Ascending aorta (tissue), 2 donors: ENCODE measurements at regions not wholly inside any gene's neighbourhood (a gene's known extent, or its start where the extent isn't known, plus 50 kb on each side); places are given as distances from the start of the nearest gene placed in this dataset.

ENCODE experiments used
- DNase-seq, 2 donors: peaks; one replicate each; pipeline ENCODE4 v3.0.0-alpha.2; 2019; ENCODE audit warnings: low spot score in 2 of 2
- H3K27ac ChIP-seq, 2 donors: fragments of 200-600 bp; sonication (generic); one replicate each; pipeline ENCODE4 v1.5.1; 2016 to 2017; ENCODE audit warnings: mild to moderate bottlenecking in 1 of 2
- H3K27me3 ChIP-seq: fragments of 200-600 bp; sonication (generic); one replicate; pipeline ENCODE4 v1.5.1; 2017
- H3K36me3 ChIP-seq, 2 donors: fragments of 200-600 bp; sonication (generic); one replicate each; pipeline ENCODE4 v1.5.1; 2016
- H3K4me1 ChIP-seq, 2 donors: fragments of 200-600 bp; sonication (generic); one replicate each; pipeline ENCODE4 v1.5.1; 2016 to 2017; ENCODE audit warnings: mild to moderate bottlenecking in 1 of 2
- H3K4me3 ChIP-seq, 2 donors: fragments of 200-600 bp; sonication (generic); one replicate each; pipeline ENCODE4 v1.5.1; 2016 to 2017; ENCODE audit warnings: mild to moderate bottlenecking in 1 of 2
- H3K9me3 ChIP-seq, 2 donors: fragments of 200-600 bp; sonication (generic); one replicate each; pipeline ENCODE4 v1.5.1; 2016
- intact Hi-C: fragments of 100-400 bp; cut with DNase I; formaldehyde crosslinking; loops from one replicate; pipeline ENCODE4 v1.15.1; 2023
- TF ChIP-seq, protein P1 (sequence below), 3 experiments: fragments of 200-600 bp in 2 of 3; fragments of 450-650 bp in 1 of 3; sonication (generic) in 2 of 3; IDR thresholded peaks; one replicate each; pipeline ENCODE4 v1.5.1; 2016 to 2019; ENCODE audit warnings: antibody characterized with exemption in 3 of 3, mild to moderate bottlenecking in 1 of 3, moderate library complexity in 1 of 3

DNA sequence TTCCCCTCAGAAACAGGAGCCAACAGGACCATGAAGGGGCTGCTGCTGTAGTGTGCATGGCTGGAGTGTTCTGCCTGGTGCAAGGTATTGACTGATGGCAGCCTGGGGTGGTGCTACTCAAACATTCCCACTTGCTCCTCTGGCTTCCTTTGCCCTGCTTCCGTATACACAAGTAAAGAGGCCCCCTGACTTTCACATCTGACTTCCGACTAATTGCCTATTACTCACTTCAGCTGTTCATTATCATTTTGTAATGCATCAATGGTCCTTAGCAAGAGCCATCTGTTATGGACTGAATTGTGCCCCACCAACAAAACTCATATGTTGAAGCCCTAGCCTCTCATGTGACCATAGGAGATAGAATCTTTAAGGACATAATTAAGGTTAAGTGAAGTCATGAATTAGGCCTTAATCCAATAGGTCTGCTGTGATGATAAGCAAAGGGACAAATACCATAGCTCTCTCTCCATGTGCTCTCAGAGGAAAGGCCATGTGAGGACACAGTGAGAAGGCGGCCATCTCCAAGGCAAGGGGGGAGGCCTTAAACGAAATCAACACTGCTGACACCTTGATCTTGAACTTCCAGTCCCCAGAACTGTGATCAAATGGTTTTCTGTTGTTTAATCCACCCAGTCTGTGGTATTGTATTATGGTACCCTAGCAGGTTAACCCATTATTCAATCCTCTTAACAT lies 122.5 kb upstream of the CLNK start:
- TF ChIP-seq, protein P1, sequence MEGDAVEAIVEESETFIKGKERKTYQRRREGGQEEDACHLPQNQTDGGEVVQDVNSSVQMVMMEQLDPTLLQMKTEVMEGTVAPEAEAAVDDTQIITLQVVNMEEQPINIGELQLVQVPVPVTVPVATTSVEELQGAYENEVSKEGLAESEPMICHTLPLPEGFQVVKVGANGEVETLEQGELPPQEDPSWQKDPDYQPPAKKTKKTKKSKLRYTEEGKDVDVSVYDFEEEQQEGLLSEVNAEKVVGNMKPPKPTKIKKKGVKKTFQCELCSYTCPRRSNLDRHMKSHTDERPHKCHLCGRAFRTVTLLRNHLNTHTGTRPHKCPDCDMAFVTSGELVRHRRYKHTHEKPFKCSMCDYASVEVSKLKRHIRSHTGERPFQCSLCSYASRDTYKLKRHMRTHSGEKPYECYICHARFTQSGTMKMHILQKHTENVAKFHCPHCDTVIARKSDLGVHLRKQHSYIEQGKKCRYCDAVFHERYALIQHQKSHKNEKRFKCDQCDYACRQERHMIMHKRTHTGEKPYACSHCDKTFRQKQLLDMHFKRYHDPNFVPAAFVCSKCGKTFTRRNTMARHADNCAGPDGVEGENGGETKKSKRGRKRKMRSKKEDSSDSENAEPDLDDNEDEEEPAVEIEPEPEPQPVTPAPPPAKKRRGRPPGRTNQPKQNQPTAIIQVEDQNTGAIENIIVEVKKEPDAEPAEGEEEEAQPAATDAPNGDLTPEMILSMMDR (IDR thresholded peaks at IDR 0.05): no peak
- DNase-seq: no peak
- Histone ChIP-seq H3K4me1 (no peaks in the 10 kb centered on the region), H3K9me3 (no peaks in the 10 kb centered on the region), H3K27ac (no peak overlapping the region), H3K36me3 (no peaks in the 10 kb centered on the region), H3K27me3 (no peaks in the 10 kb centered on the region), H3K4me3 (no peak overlapping the region)
- intact Hi-C loops: no loop called here

DNA sequence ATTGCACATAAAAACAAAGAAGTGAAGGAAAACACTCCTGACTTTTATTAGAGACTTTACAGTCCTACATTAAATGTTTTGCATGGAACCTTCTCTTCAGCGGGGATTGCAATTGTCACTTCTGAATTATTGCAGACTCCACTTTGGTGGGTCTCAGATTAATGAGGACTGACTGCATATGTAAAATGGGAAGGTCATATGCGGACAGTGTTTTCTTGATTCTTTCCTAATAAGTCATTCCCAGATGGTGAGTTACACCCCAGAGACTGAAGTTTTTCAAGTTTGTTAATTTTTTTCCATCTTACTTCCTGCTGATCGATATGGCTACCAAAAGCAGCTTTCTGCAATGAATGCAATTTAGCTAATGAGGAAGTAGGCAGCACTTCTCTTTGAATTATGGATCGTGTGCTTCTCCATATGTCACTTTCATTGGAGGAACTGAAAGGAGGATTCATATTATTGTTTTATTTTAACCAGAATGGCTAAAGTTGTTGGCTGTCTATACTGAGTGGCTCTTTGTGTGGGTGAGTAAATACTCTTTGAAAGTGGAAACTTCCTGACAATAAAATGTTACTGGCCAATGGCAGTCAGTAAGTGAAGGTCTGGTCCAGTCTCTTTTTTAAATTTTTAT lies 119.3 kb upstream of the CLNK start:
- no peaks in the 10 kb centered on the region for H3K27me3 ChIP-seq
- intact Hi-C loops: no loop called here
- H3K27ac ChIP-seq: no peak overlapping the region
- H3K4me3 ChIP-seq: no peak overlapping the region
- no peaks in the 10 kb centered on the region for H3K9me3 ChIP-seq
- no peaks in the 10 kb centered on the region for H3K36me3 ChIP-seq
- TF ChIP-seq, protein P1 (IDR thresholded peaks at IDR 0.05): no peak
- no peaks in the 10 kb centered on the region for H3K4me1 ChIP-seq
- no peak for DNase-seq

DNA sequence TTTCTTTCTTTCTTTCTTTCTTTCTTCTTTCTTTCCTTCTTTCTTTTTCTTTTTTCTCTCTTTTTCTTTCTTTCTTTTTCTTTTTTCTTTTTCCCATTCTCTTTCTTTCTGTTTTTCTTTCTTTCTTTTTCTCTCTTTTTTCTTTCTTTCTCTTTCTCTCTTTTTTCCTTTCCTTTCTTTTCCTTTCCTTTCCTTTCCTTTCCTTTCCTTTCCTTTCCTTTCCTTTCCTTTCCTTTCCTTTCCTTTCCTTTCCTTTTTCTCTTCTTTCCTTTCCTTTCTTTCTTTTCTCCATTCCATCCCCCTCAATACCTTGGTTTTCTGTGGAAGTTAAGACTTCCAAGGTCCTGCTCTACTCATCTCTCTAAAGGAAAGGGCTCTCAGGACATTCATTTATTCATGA lies 102.8 kb upstream of the CLNK start:
- TF ChIP-seq, protein P1 (IDR thresholded peaks at IDR 0.05): no peak
- Histone ChIP-seq H3K27me3 (no peaks in the 10 kb centered on the region), H3K4me3 (no peak overlapping the region), H3K9me3 (no peaks in the 10 kb centered on the region), H3K4me1 (no peaks in the 10 kb centered on the region), H3K27ac (no peak overlapping the region), H3K36me3 (no peaks in the 10 kb centered on the region)
- intact Hi-C loops: no loop called here
- DNase-seq: no peak

DNA sequence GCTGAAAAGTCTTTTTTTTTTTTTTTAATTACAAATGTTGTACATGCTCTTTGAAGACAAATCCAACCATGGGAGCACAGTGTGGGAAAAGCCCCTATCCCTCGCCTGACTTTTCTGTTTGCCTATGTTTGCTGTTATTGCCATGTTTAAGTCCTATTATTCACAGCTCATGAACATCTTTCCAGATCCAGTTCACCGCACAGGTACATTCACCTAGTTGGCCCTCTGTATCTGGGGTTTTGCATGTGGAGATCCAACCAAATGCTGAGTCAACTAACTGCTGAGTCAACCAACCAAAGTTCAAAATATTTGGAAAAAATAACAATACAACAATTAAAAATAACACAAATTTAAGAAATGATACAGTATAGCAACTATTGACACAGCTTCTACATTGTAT lies 100.1 kb upstream of the CLNK start:
- intact Hi-C loops: no loop called here
- no peak overlapping the region for H3K4me3 ChIP-seq

DNA sequence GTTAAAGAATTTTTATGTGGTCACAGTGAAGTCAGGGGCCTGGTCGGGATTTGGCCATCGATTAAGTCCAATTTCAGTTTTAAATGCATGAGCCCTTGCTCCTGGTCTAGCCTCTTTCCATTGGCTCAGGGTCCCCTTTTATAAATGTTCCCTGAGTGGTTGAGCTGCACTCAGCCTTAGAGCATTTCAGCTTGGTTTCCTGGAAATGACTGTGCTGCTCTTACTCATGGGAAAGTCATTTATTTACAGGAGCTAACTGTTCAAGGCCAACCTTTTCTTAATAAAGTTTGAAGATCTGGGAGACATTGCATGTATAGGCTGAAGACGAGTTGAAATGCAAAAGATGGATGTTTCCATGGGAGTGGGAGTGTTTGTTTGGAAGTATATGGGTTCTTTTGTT lies 98.8 kb upstream of the CLNK start:
- Histone ChIP-seq H3K36me3 (no peaks in the 10 kb centered on the region), H3K27me3 (no peaks in the 10 kb centered on the region), H3K27ac (no peak overlapping the region), H3K4me3 (no peak overlapping the region), H3K9me3 (no peaks in the 10 kb centered on the region), H3K4me1 (no peaks in the 10 kb centered on the region)
- DNase-seq: no peak
- intact Hi-C loops: no loop called here
- TF ChIP-seq, protein P1 (IDR thresholded peaks at IDR 0.05): no peak

More for the DNA sequence above, 100.1 kb upstream of the CLNK start:
- Histone ChIP-seq H3K36me3 (no peaks in the 10 kb centered on the region), H3K27ac (no peak overlapping the region), H3K27me3 (no peaks in the 10 kb centered on the region), H3K4me1 (no peaks in the 10 kb centered on the region), H3K9me3 (no peaks in the 10 kb centered on the region)
- no peak for DNase-seq
- TF ChIP-seq, protein P1 (IDR thresholded peaks at IDR 0.05): no peak
